Central memory CD8-positive, alpha-beta T cell (primary cell): ENCODE measurements at regions not wholly inside any gene's neighbourhood (a gene's known extent, or its start where the extent isn't known, plus 50 kb on each side); places are given as distances from the start of the nearest gene placed in this dataset.

Source experiments
- ATAC-seq: fragments of 150-1000 bp; cut with Tn5 transposase; replicated peaks from 2 replicates; pipeline ENCODE4 v1.10.0; 2022; ENCODE audit warnings: mild to moderate bottlenecking, moderate FRiP score, moderate number of reproducible peaks; ENCODE audit not compliant: poor library complexity, severe bottlenecking; ENCODE audit errors: extremely low read depth
- DNase-seq, 2 donors: peaks; one replicate each; pipeline ENCODE4 v3.0.0; 2021; ENCODE audit warnings: low spot score in 2 of 2
- H3K27ac Mint-ChIP-seq: one replicate; pipeline ENCODE4 v1.8.0; 2022; ENCODE audit warnings: low read depth, mild to moderate bottlenecking, moderate library complexity, mixed read lengths
- H3K27me3 Mint-ChIP-seq: one replicate; pipeline ENCODE4 v1.8.0; 2022; ENCODE audit warnings: mixed read lengths
- H3K36me3 Mint-ChIP-seq: one replicate; pipeline ENCODE4 v1.8.0; 2022; ENCODE audit warnings: mild to moderate bottlenecking, moderate library complexity, mixed read lengths; ENCODE audit not compliant: insufficient read depth
- H3K4me1 Mint-ChIP-seq: one replicate; pipeline ENCODE4 v1.8.0; 2022; ENCODE audit warnings: mixed read lengths
- H3K4me3 Mint-ChIP-seq: one replicate; pipeline ENCODE4 v1.8.0; 2022; ENCODE audit warnings: mild to moderate bottlenecking, moderate library complexity, mixed read lengths
- H3K9me3 Mint-ChIP-seq: one replicate; pipeline ENCODE4 v1.8.0; 2022; ENCODE audit warnings: mixed read lengths

- no peak for ATAC-seq
- peaks cover 5% of the 10 kb centered on the region for H3K4me1 Mint-ChIP-seq
- peaks cover 46% of the 10 kb centered on the region for H3K27me3 Mint-ChIP-seq
- H3K9me3 Mint-ChIP-seq: no peaks in the 10 kb centered on the region
- DNase-seq: no peak
- H3K4me3 Mint-ChIP-seq: no peak overlapping the region
- H3K36me3 Mint-ChIP-seq: no peaks in the 10 kb centered on the region
- no peak overlapping the region for H3K27ac Mint-ChIP-seq
Measured at GRCh38 chr21:29228306-29228705, 70.4 kb upstream of the BACH1 start.

GRCh38 chr21:29230551-29231261, 68.0 kb upstream of the BACH1 start:
- peaks cover 7% of the 10 kb centered on the region for H3K4me1 Mint-ChIP-seq
- H3K9me3 Mint-ChIP-seq: no peaks in the 10 kb centered on the region
- H3K36me3 Mint-ChIP-seq: no peaks in the 10 kb centered on the region
- peaks cover 50% of the 10 kb centered on the region for H3K27me3 Mint-ChIP-seq
- H3K4me3 Mint-ChIP-seq: no peak overlapping the region
- no peak for DNase-seq
- no peak for ATAC-seq
- no peak overlapping the region for H3K27ac Mint-ChIP-seq

GRCh38 chr21:29231756-29232529, 66.8 kb upstream of the BACH1 start:
- ATAC-seq: no peak
- DNase-seq: no peak
- H3K27me3 Mint-ChIP-seq: peaks cover 37% of the 10 kb centered on the region
- no peaks in the 10 kb centered on the region for H3K36me3 Mint-ChIP-seq
- H3K27ac Mint-ChIP-seq: no peak overlapping the region
- peaks cover 7% of the 10 kb centered on the region for H3K4me1 Mint-ChIP-seq
- no peak overlapping the region for H3K4me3 Mint-ChIP-seq
- no peaks in the 10 kb centered on the region for H3K9me3 Mint-ChIP-seq

GRCh38 chr21:29232530-29233255, 66.0 kb upstream of the BACH1 start:
- Mint-ChIP-seq H3K27me3 (peaks cover 31% of the 10 kb centered on the region), H3K9me3 (no peaks in the 10 kb centered on the region), H3K27ac (no peak overlapping the region), H3K4me1 (peaks cover 7% of the 10 kb centered on the region), H3K36me3 (no peaks in the 10 kb centered on the region), H3K4me3 (no peak overlapping the region)
- DNase-seq (no peak), ATAC-seq (no peak)

GRCh38 chr21:29233256-29233546, 65.5 kb upstream of the BACH1 start:
- H3K27ac Mint-ChIP-seq: no peak overlapping the region
- DNase-seq (no peak), ATAC-seq (peak; percentile 24)
- H3K4me1 Mint-ChIP-seq: peaks cover 7% of the 10 kb centered on the region
- no peaks in the 10 kb centered on the region for H3K9me3 Mint-ChIP-seq
- H3K36me3 Mint-ChIP-seq: no peaks in the 10 kb centered on the region
- peaks cover 31% of the 10 kb centered on the region for H3K27me3 Mint-ChIP-seq
- no peak overlapping the region for H3K4me3 Mint-ChIP-seq

- no peak overlapping the region for H3K4me3 Mint-ChIP-seq
- DNase-seq (no peak), ATAC-seq (peak; percentile 40)
- no peaks in the 10 kb centered on the region for H3K9me3 Mint-ChIP-seq
- H3K27ac Mint-ChIP-seq: no peak overlapping the region
- peaks cover 31% of the 10 kb centered on the region for H3K27me3 Mint-ChIP-seq
- peaks cover 7% of the 10 kb centered on the region for H3K4me1 Mint-ChIP-seq
- H3K36me3 Mint-ChIP-seq: no peaks in the 10 kb centered on the region
Measured at GRCh38 chr21:29233611-29234540, 64.8 kb upstream of the BACH1 start.

- DNase-seq (no peak), ATAC-seq (no peak)
- Mint-ChIP-seq H3K9me3 (no peaks in the 10 kb centered on the region), H3K27ac (no peak overlapping the region), H3K4me1 (peaks cover 7% of the 10 kb centered on the region), H3K4me3 (no peak overlapping the region), H3K36me3 (no peaks in the 10 kb centered on the region), H3K27me3 (peaks cover 29% of the 10 kb centered on the region)
Measured at GRCh38 chr21:29235714-29236197, 63.0 kb upstream of the BACH1 start.

GRCh38 chr21:29236201-29236600, 62.5 kb upstream of the BACH1 start:
- Mint-ChIP-seq H3K4me1 (peaks cover 7% of the 10 kb centered on the region), H3K9me3 (no peaks in the 10 kb centered on the region), H3K27ac (no peak overlapping the region), H3K36me3 (no peaks in the 10 kb centered on the region), H3K27me3 (peaks cover 24% of the 10 kb centered on the region), H3K4me3 (no peak overlapping the region)
- DNase-seq: no peak
- no peak for ATAC-seq

- Mint-ChIP-seq H3K4me1 (peaks cover 7% of the 10 kb centered on the region), H3K4me3 (no peak overlapping the region), H3K27ac (no peak overlapping the region), H3K27me3 (peaks cover 13% of the 10 kb centered on the region), H3K9me3 (no peaks in the 10 kb centered on the region), H3K36me3 (no peaks in the 10 kb centered on the region)
- no peak for DNase-seq
- ATAC-seq: no peak
Measured at GRCh38 chr21:29237110-29238052, 61.3 kb upstream of the BACH1 start.

GRCh38 chr21:29238053-29238966, 60.4 kb upstream of the BACH1 start:
- Mint-ChIP-seq H3K36me3 (no peaks in the 10 kb centered on the region), H3K4me3 (no peak overlapping the region), H3K27ac (no peak overlapping the region), H3K4me1 (peaks cover 2% of the 10 kb centered on the region), H3K9me3 (no peaks in the 10 kb centered on the region), H3K27me3 (peaks cover 3% of the 10 kb centered on the region)
- DNase-seq (no peak), ATAC-seq (no peak)

- DNase-seq: no peak
- H3K4me1 Mint-ChIP-seq: no peaks in the 10 kb centered on the region
Measured at GRCh38 chr21:29238967-29239290, 59.8 kb upstream of the BACH1 start.

More at GRCh38 chr21:29238967-29239290, 59.8 kb upstream of the BACH1 start:
- H3K27ac Mint-ChIP-seq: no peak overlapping the region
- ATAC-seq: no peak
- no peaks in the 10 kb centered on the region for H3K27me3 Mint-ChIP-seq
- H3K9me3 Mint-ChIP-seq: no peaks in the 10 kb centered on the region
- no peak overlapping the region for H3K4me3 Mint-ChIP-seq
- no peaks in the 10 kb centered on the region for H3K36me3 Mint-ChIP-seq
